Adrenal gland (tissue), 9 donors: ENCODE measurements at regions not wholly inside any gene's neighbourhood (a gene's known extent, or its start where the extent isn't known, plus 50 kb on each side); places are given as distances from the start of the nearest gene placed in this dataset.

Source experiments
- DNase-seq, 7 donors: peaks; one replicate each; pipeline ENCODE4 v3.0.0-alpha.2; 2019 to 2020
- H3K27ac ChIP-seq, 5 donors: fragments of 200-600 bp; sonication (generic) in 4 of 5; 1 replicate in 3 of 5; 2 replicates in 2 of 5; pipeline versions ENCODE4 v1.5.1 to v1.8.0; 2016 to 2020; ENCODE audit warnings: mild to moderate bottlenecking in 1 of 5
- H3K27me3 ChIP-seq: fragments of 200-600 bp; 2 replicates; pipeline ENCODE4 v1.8.0; 2021
- H3K36me3 ChIP-seq, 2 donors: fragments of 200-600 bp; replicated peaks in 1 of 2; 1 replicate in 1 of 2; 2 replicates in 1 of 2; pipeline versions ENCODE4 v1.5.1 to v1.8.0; 2018 to 2022
- H3K4me1 ChIP-seq, 2 donors: fragments of 200-600 bp; replicated peaks in 1 of 2; 1 replicate in 1 of 2; 2 replicates in 1 of 2; pipeline versions ENCODE4 v1.5.1 to v1.8.0; 2018 to 2021
- H3K4me3 ChIP-seq, 4 donors: fragments of 200-600 bp; sonication (generic) in 3 of 4; one replicate each; pipeline ENCODE4 v1.5.1; 2016 to 2018
- H3K9me3 ChIP-seq, 3 donors: fragments of 200-600 bp; sonication (generic) in 1 of 3; replicated peaks in 1 of 3; 1 replicate in 2 of 3; 2 replicates in 1 of 3; pipeline versions ENCODE4 v1.5.1 to v1.8.0; 2016 to 2021
- CTCF ChIP-seq, 6 experiments: fragments of 450-650 bp in 4 of 6; fragments of 200-600 bp in 2 of 6; sonication (generic) in 1 of 6; IDR thresholded peaks; 1 replicate in 5 of 6; 2 replicates in 1 of 6; pipeline versions ENCODE4 v1.5.1 to v1.8.0; 2016 to 2021; ENCODE audit warnings: antibody characterized with exemption in 6 of 6, mild to moderate bottlenecking in 2 of 6, moderate library complexity in 1 of 6
- POLR2A ChIP-seq, 2 donors: fragments of 450-650 bp; IDR thresholded peaks; one replicate each; pipeline ENCODE4 v1.6.1; 2017; ENCODE audit warnings: antibody characterized with exemption in 2 of 2, mild to moderate bottlenecking in 2 of 2, moderate library complexity in 1 of 2
- WGBS, 4 donors: extraction: QIAGEN DNeasy Blood & Tissue Kit in 2 of 4; methylation state at CpG; one replicate each; pipeline versions ENCODE4 v1.1.5 to v1.1.7; 2013 to 2017; 5-methylcytosine and 5-hydroxymethylcytosine counted together
- intact Hi-C, 2 donors: fragments of 100-400 bp; cut with DNase I; formaldehyde crosslinking; loops; one replicate each; pipeline versions ENCODE4 v1.14.1 to v1.15.0; 2022 to 2023
- donor health status: healthy with polysubstance abuse.
- donor health status: Bipolar disorder and iron deficiency.
- donor health status: DM: yes; HTN: yes; CAD: no.
- donor health status: DM: no; HTN: no; CAD: no.
- donor health status: DM: no; HTN: no; CAD: no.

- H3K4me1 ChIP-seq = no peaks in the 10 kb centered on the region
- WGBS, 4 donors = 86 to 95% (median 91%) methylated on average over 5 to 10 of the region's 10 CpGs
- H3K9me3 ChIP-seq = no peaks in the 10 kb centered on the region
- H3K27ac ChIP-seq = no peak overlapping the region
- DNase-seq = no peak
- no peak overlapping the region for H3K4me3 ChIP-seq
- TF ChIP-seq CTCF (IDR thresholded peaks at IDR 0.05) = no peak
- no peak for TF ChIP-seq POLR2A (IDR thresholded peaks at IDR 0.05)
- no peaks in the 10 kb centered on the region for H3K36me3 ChIP-seq
- intact Hi-C loops = no loop called here
- H3K27me3 ChIP-seq = no peaks in the 10 kb centered on the region
Measured at GRCh38 chr12:111074965-111075364, 154.6 kb upstream of the MYL2 start.

GRCh38 chr12:111074559-111074958, 154.2 kb upstream of the MYL2 start:
- intact Hi-C loops = no loop called here
- no peaks in the 10 kb centered on the region for H3K36me3 ChIP-seq
- no peaks in the 10 kb centered on the region for H3K4me1 ChIP-seq
- H3K27ac ChIP-seq = no peak overlapping the region
- H3K4me3 ChIP-seq = no peak overlapping the region
- H3K9me3 ChIP-seq = no peaks in the 10 kb centered on the region
- TF ChIP-seq POLR2A (IDR thresholded peaks at IDR 0.05) = no peak
- WGBS, 4 donors = 71 to 93% (median 74%) methylated on average over 3 to 8 of the region's 8 CpGs
- DNase-seq = no peak
- no peaks in the 10 kb centered on the region for H3K27me3 ChIP-seq

- WGBS, 4 donors = 76 to 92% (median 86%) methylated on average over 3 to 4 of the region's 4 CpGs
- intact Hi-C loops = no loop called here
- Histone ChIP-seq H3K4me3 (no peak overlapping the region), H3K9me3 (no peaks in the 10 kb centered on the region), H3K27me3 (no peaks in the 10 kb centered on the region), H3K36me3 (no peaks in the 10 kb centered on the region), H3K4me1 (no peaks in the 10 kb centered on the region), H3K27ac (no peak overlapping the region)
- no peak for TF ChIP-seq CTCF (IDR thresholded peaks at IDR 0.05)
- TF ChIP-seq POLR2A (IDR thresholded peaks at IDR 0.05) = no peak
- DNase-seq = no peak
Measured at GRCh38 chr12:111073370-111073769, 153.0 kb upstream of the MYL2 start.

- DNase-seq = no peak
- Histone ChIP-seq H3K27ac (no peak overlapping the region), H3K9me3 (no peaks in the 10 kb centered on the region), H3K4me3 (no peak overlapping the region), H3K36me3 (no peaks in the 10 kb centered on the region), H3K27me3 (no peaks in the 10 kb centered on the region), H3K4me1 (no peaks in the 10 kb centered on the region)
- TF ChIP-seq POLR2A (IDR thresholded peaks at IDR 0.05) = no peak
- no peak for TF ChIP-seq CTCF (IDR thresholded peaks at IDR 0.05)
- intact Hi-C loops = no loop called here
Measured at GRCh38 chr12:111072299-111072698, 151.9 kb upstream of the MYL2 start.

- Histone ChIP-seq H3K27me3 (no peaks in the 10 kb centered on the region), H3K4me1 (no peaks in the 10 kb centered on the region), H3K4me3 (no peak overlapping the region), H3K27ac (no peak overlapping the region), H3K9me3 (no peaks in the 10 kb centered on the region), H3K36me3 (no peaks in the 10 kb centered on the region)
- TF ChIP-seq POLR2A (IDR thresholded peaks at IDR 0.05) (no peak), CTCF (IDR thresholded peaks at IDR 0.05) (no peak)
- no peak for DNase-seq
- intact Hi-C loops = no loop called here
- 68 to 96% (median 87%) methylated on average over 4 of the region's 4 CpGs for WGBS, 4 donors
Measured at GRCh38 chr12:111069886-111070285, 149.5 kb upstream of the MYL2 start.
